Vagina (tissue), 2 donors: ENCODE measurements at regions not wholly inside any gene's neighbourhood (a gene's known extent, or its start where the extent isn't known, plus 50 kb on each side); places are given as distances from the start of the nearest gene placed in this dataset.

ENCODE experiments used
- DNase-seq, 2 donors: peaks; one replicate each; pipeline ENCODE4 v3.0.0-alpha.2; 2017; ENCODE audit errors: extremely low spot score in 2 of 2
- H3K27ac ChIP-seq: fragments of 200-600 bp; sonication (generic); one replicate; pipeline ENCODE4 v1.5.1; 2019
- H3K27me3 ChIP-seq: fragments of 200-600 bp; sonication (generic); one replicate; pipeline ENCODE4 v1.5.1; 2019
- H3K36me3 ChIP-seq, 2 donors: fragments of 200-600 bp; sonication (generic); one replicate each; pipeline ENCODE4 v1.5.1; 2017 to 2019
- H3K4me1 ChIP-seq: fragments of 200-600 bp; sonication (generic); one replicate; pipeline ENCODE4 v1.5.1; 2019
- H3K4me3 ChIP-seq, 2 donors: fragments of 200-600 bp; sonication (generic); 1 replicate in 1 of 2; 2 replicates in 1 of 2; pipeline ENCODE4 v1.5.1; 2016 to 2019
- H3K9me3 ChIP-seq: fragments of 200-600 bp; sonication (generic); one replicate; pipeline ENCODE4 v1.5.1; 2019
- POLR2A ChIP-seq, 2 donors: fragments of 450-650 bp; IDR thresholded peaks; one replicate each; pipeline ENCODE4 v1.6.1; 2017; ENCODE audit warnings: antibody characterized with exemption in 2 of 2, mild to moderate bottlenecking in 2 of 2, moderate library complexity in 2 of 2
- POLR2AphosphoS5 ChIP-seq, 2 donors: sonication (generic); formaldehyde crosslinking; IDR thresholded peaks; one replicate each; pipeline ENCODE4 v1.9.0; 2017; ENCODE audit warnings: antibody characterized with exemption in 2 of 2, mild to moderate bottlenecking in 2 of 2, low read depth in 1 of 2; ENCODE audit not compliant: insufficient read depth in 1 of 2
- intact Hi-C: fragments of 100-400 bp; cut with DNase I; formaldehyde crosslinking; loops from one replicate; pipeline ENCODE4 v1.15.1; 2023
- TF ChIP-seq, protein P1 (sequence below), 3 experiments: fragments of 450-650 bp in 2 of 3; fragments of 200-600 bp in 1 of 3; sonication (generic) in 1 of 3; IDR thresholded peaks; one replicate each; pipeline ENCODE4 v1.5.1; 2017 to 2019; ENCODE audit warnings: antibody characterized with exemption in 3 of 3, mild to moderate bottlenecking in 2 of 3, moderate library complexity in 2 of 3

DNA sequence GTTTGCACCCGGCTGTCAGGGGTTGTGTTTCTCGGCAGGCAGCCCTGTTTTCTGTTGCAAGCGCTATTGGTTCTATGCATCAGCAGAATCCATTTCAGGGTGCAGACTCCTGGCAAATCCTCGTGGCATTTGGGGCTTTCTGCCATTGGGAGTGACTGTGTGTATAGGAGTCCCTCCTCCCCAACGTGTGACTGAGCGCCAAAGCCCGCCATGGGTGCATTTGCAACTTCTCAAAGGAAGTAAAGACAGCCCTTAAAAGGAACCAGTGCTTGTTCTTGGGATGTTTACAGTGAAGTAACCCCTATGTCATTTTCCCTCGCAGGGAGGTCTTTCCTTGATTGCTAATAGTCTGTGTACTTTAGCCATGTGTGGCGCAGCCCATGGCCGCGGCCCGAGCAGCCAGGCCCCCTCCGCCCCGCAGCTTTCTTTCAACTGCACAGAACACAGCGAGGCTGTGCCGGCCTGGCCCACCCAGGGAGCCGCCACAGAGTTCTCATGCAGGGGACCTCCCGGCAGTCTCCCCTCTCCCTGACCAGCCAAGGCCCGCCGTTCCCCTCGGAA is 175.6 kb downstream of the HSD17B3 start:
- no peak overlapping the region for H3K27ac ChIP-seq
- TF ChIP-seq, protein P1, sequence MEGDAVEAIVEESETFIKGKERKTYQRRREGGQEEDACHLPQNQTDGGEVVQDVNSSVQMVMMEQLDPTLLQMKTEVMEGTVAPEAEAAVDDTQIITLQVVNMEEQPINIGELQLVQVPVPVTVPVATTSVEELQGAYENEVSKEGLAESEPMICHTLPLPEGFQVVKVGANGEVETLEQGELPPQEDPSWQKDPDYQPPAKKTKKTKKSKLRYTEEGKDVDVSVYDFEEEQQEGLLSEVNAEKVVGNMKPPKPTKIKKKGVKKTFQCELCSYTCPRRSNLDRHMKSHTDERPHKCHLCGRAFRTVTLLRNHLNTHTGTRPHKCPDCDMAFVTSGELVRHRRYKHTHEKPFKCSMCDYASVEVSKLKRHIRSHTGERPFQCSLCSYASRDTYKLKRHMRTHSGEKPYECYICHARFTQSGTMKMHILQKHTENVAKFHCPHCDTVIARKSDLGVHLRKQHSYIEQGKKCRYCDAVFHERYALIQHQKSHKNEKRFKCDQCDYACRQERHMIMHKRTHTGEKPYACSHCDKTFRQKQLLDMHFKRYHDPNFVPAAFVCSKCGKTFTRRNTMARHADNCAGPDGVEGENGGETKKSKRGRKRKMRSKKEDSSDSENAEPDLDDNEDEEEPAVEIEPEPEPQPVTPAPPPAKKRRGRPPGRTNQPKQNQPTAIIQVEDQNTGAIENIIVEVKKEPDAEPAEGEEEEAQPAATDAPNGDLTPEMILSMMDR (IDR thresholded peaks at IDR 0.05): no peak
- TF ChIP-seq POLR2AphosphoS5 (IDR thresholded peaks at IDR 0.05; ENCODE audit: insufficient read depth in 1 of 2, low read depth in 1 of 2) (no peak), POLR2A (IDR thresholded peaks at IDR 0.05) (no peak)
- intact Hi-C loops: no loop called here

GRCh38 chr9:96125624-96126023 is 176.4 kb downstream of the HSD17B3 start:
- Histone ChIP-seq H3K4me1 (no peaks in the 10 kb centered on the region), H3K36me3 (no peaks in the 10 kb centered on the region), H3K27ac (no peak overlapping the region), H3K4me3 (no peak overlapping the region), H3K27me3 (no peaks in the 10 kb centered on the region), H3K9me3 (no peaks in the 10 kb centered on the region)
- no peak for DNase-seq
- TF ChIP-seq, protein P1 (IDR thresholded peaks at IDR 0.05): no peak
- TF ChIP-seq POLR2AphosphoS5 (IDR thresholded peaks at IDR 0.05; ENCODE audit: insufficient read depth in 1 of 2, low read depth in 1 of 2): no peak
- no peak for TF ChIP-seq POLR2A (IDR thresholded peaks at IDR 0.05)
- intact Hi-C loops: loop anchor here (2.0 kb wide), 1 partner anchor 63 kb away; no protein-coding TSS in a partner anchor

More for the DNA sequence above, 175.6 kb downstream of the HSD17B3 start:
- H3K36me3 ChIP-seq: no peaks in the 10 kb centered on the region
- no peaks in the 10 kb centered on the region for H3K27me3 ChIP-seq
- H3K4me1 ChIP-seq: no peaks in the 10 kb centered on the region
- no peaks in the 10 kb centered on the region for H3K9me3 ChIP-seq
- DNase-seq: no peak
- H3K4me3 ChIP-seq: no peak overlapping the region

- intact Hi-C loops: no loop called here
- no peaks in the 10 kb centered on the region for H3K36me3 ChIP-seq
- H3K4me1 ChIP-seq: no peaks in the 10 kb centered on the region
- TF ChIP-seq, protein P1 (IDR thresholded peaks at IDR 0.05): no peak
- no peak for TF ChIP-seq POLR2A (IDR thresholded peaks at IDR 0.05)
- TF ChIP-seq POLR2AphosphoS5 (IDR thresholded peaks at IDR 0.05; ENCODE audit: insufficient read depth in 1 of 2, low read depth in 1 of 2): no peak
- H3K4me3 ChIP-seq: no peak overlapping the region
- H3K27me3 ChIP-seq: no peaks in the 10 kb centered on the region
- DNase-seq: no peak
- no peaks in the 10 kb centered on the region for H3K9me3 ChIP-seq
- H3K27ac ChIP-seq: no peak overlapping the region
These were observed 179.2 kb downstream of the HSD17B3 start for GRCh38 chr9:96122751-96123150.

GRCh38 chr9:96122282-96122681 is 179.7 kb downstream of the HSD17B3 start:
- TF ChIP-seq POLR2A (IDR thresholded peaks at IDR 0.05): no peak
- TF ChIP-seq POLR2AphosphoS5 (IDR thresholded peaks at IDR 0.05; ENCODE audit: insufficient read depth in 1 of 2, low read depth in 1 of 2): no peak
- TF ChIP-seq, protein P1 (IDR thresholded peaks at IDR 0.05): no peak
- H3K36me3 ChIP-seq: no peaks in the 10 kb centered on the region
- no peak for DNase-seq
- H3K9me3 ChIP-seq: no peaks in the 10 kb centered on the region
- H3K27me3 ChIP-seq: no peaks in the 10 kb centered on the region
- H3K27ac ChIP-seq: no peak overlapping the region
- intact Hi-C loops: no loop called here
- no peaks in the 10 kb centered on the region for H3K4me1 ChIP-seq
- H3K4me3 ChIP-seq: no peak overlapping the region

GRCh38 chr9:96121136-96121535 is 180.8 kb downstream of the HSD17B3 start:
- TF ChIP-seq POLR2A (IDR thresholded peaks at IDR 0.05) (no peak), POLR2AphosphoS5 (IDR thresholded peaks at IDR 0.05; ENCODE audit: insufficient read depth in 1 of 2, low read depth in 1 of 2) (no peak)
- TF ChIP-seq, protein P1 (IDR thresholded peaks at IDR 0.05): no peak
- no peaks in the 10 kb centered on the region for H3K9me3 ChIP-seq
- DNase-seq: no peak
- H3K4me1 ChIP-seq: peaks cover 8% of the 10 kb centered on the region
- H3K27me3 ChIP-seq: no peaks in the 10 kb centered on the region
- intact Hi-C loops: no loop called here
- H3K27ac ChIP-seq: no peak overlapping the region
- H3K4me3 ChIP-seq: no peak overlapping the region
- H3K36me3 ChIP-seq: no peaks in the 10 kb centered on the region
